OCI-LY7 (cell line): ENCODE measurements at regions not wholly inside any gene's neighbourhood (a gene's known extent, or its start where the extent isn't known, plus 50 kb on each side); places are given as distances from the start of the nearest gene placed in this dataset.

Experiments
- CTCF ChIP-seq: fragments of 200-600 bp; sonication (generic); conservative IDR thresholded peaks from 2 replicates; pipeline ENCODE4 v1.5.1; 2014; ENCODE audit warnings: mild to moderate bottlenecking, antibody characterized with exemption, low read length, moderate library complexity, mixed read lengths
- EZH2phosphoT487 ChIP-seq: fragments of 200-600 bp; sonication (generic); IDR thresholded peaks from 2 replicates; pipeline ENCODE4 v1.6.1; 2018; ENCODE audit warnings: low read depth, borderline replicate concordance, mild to moderate bottlenecking, mixed run types, antibody characterized with exemption, low read length, moderate library complexity, mixed read lengths

GRCh38 chr6:92126088-92126487 is 1293.3 kb downstream of the EPHA7 start:
- TF ChIP-seq CTCF (no peak), EZH2phosphoT487 (no peak)
